Heart left ventricle (tissue), 16 donors: ENCODE measurements at regions not wholly inside any gene's neighbourhood (a gene's known extent, or its start where the extent isn't known, plus 50 kb on each side); places are given as distances from the start of the nearest gene placed in this dataset.

Experiments
- ATAC-seq, 4 donors: fragments of 200-7000 bp; cut with Tn5 transposase; one replicate each; pipeline ENCODE4 v1.9.1; 2020 to 2022; ENCODE audit warnings: moderate library complexity in 4 of 4, mild to moderate bottlenecking in 3 of 4, moderate number of reproducible peaks in 1 of 4
- DNase-seq, 5 donors: peaks; one replicate each; pipeline ENCODE4 v3.0.0-alpha.2; 2020
- H3K27ac ChIP-seq, 12 donors: fragments of 200-600 bp; sonication (generic) in 4 of 12; one replicate each; pipeline versions ENCODE4 v1.5.0 to v1.8.0; 2016 to 2022; ENCODE audit warnings: mild to moderate bottlenecking in 2 of 12
- H3K27me3 ChIP-seq, 9 donors: fragments of 200-600 bp; sonication (generic) in 2 of 9; one replicate each; pipeline versions ENCODE4 v1.5.1 to v1.8.0; 2016 to 2022; ENCODE audit warnings: mild to moderate bottlenecking in 3 of 9
- H3K36me3 ChIP-seq, 9 donors: fragments of 200-600 bp; sonication (generic) in 2 of 9; one replicate each; pipeline versions ENCODE4 v1.5.0 to v1.8.0; 2018 to 2022; ENCODE audit warnings: mild to moderate bottlenecking in 2 of 9
- H3K4me1 ChIP-seq, 12 donors: fragments of 200-600 bp; sonication (generic) in 4 of 12; one replicate each; pipeline versions ENCODE4 v1.5.0 to v1.8.0; 2016 to 2022; ENCODE audit warnings: mild to moderate bottlenecking in 3 of 12
- H3K4me3 ChIP-seq, 12 donors: fragments of 200-600 bp; sonication (generic) in 4 of 12; one replicate each; pipeline versions ENCODE4 v1.5.0 to v1.8.0; 2017 to 2022; ENCODE audit warnings: mild to moderate bottlenecking in 9 of 12, moderate library complexity in 4 of 12
- H3K9me3 ChIP-seq, 12 donors: fragments of 200-600 bp; sonication (generic) in 4 of 12; one replicate each; pipeline versions ENCODE4 v1.5.0 to v1.8.0; 2016 to 2022; ENCODE audit warnings: mild to moderate bottlenecking in 1 of 12
- POLR2A ChIP-seq, 2 donors: fragments of 450-650 bp; IDR thresholded peaks; one replicate each; pipeline ENCODE4 v1.6.1; 2017; ENCODE audit warnings: antibody characterized with exemption in 2 of 2, mild to moderate bottlenecking in 2 of 2, moderate library complexity in 2 of 2
- WGBS, 4 donors: extraction: QIAGEN DNeasy Blood & Tissue Kit in 2 of 4; methylation state at CpG; one replicate each; pipeline versions ENCODE4 v1.1.5 to v1.1.7; 2013 to 2018; 5-methylcytosine and 5-hydroxymethylcytosine counted together
- intact Hi-C, 10 donors: fragments of 100-400 bp; cut with DNase I; formaldehyde crosslinking; loops; one replicate each; pipeline versions ENCODE4 v1.11.1 to v1.14.2; 2022
- TF ChIP-seq, protein P1 (sequence below), 12 donors: fragments of 200-600 bp; sonication (generic) in 4 of 12; IDR thresholded peaks; one replicate each; pipeline versions ENCODE4 v1.5.0 to v1.8.0; 2018 to 2022; ENCODE audit warnings: antibody characterized with exemption in 12 of 12, mild to moderate bottlenecking in 5 of 12
- donor health status: ischemic (EF 13 %, LVEDD 7.1; RV severe dilation, severe dysfunction).
- donor health status: healthy with polysubstance abuse.
- donor health status: DM: no; HTN: yes; CAD: no.
- donor health status: DM: no; HTN: no; CAD: no.
- donor health status: ischemic (EF 25% LVEDD 6.9; RV normal size, moderate dysfunction).
- donor health status: ischemic (EF 25% LVEDD 5.7; RV mildly dilated, moderate dysfunction).
- donor health status: healthy.
- donor health status: DM: yes; HTN: yes; CAD: no.
- donor health status: ischemic (EF 35%, LVEDD 5.7; RV mildly dilated, moderate dysfunction).
- donor health status: nonischemic (EF 11% LVEDD 7.7; RV severe dilation, severe dysfunction).
- donor health status: DM: yes; HTN: yes; CAD: no.
- donor health status: PGD.
- donor health status: ischemic (EF 29% LVEDD 5.4; RV normal size, mild dysfunction).
- donor health status: nonischemic (EF 23%, LVEDD 6.1; RV moderate dilation, normal function).

DNA sequence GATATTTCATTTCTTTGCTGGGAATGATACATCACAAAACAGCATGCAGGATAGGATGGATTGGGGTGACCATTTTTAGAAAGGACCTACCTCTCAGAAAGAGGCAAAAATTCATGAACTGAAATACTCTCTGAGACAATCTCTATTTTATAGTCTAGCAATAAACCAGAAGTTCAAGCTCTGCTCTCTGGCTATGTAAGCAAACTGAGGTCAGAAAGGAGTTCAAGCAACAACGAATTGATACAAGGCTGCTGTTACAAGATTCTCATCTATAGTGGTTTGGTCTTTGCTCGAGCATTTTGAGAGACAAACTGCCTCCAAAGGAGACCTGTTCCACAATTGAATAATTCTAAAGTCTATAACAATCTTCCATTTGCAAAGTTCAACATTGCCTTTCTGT is 84.7 kb upstream of the GOLGA8J start:
- no peak overlapping the region for H3K27ac ChIP-seq
- ATAC-seq (no peak), DNase-seq (no peak)
- H3K4me3 ChIP-seq = no peak overlapping the region
- H3K36me3 ChIP-seq = no peaks in the 10 kb centered on the region
- H3K9me3 ChIP-seq = peaks cover 0 to 2% (median 0%) of the 10 kb centered on the region in 12 donors
- intact Hi-C loops = loop anchor here in 1 of 10 donors (5.0 kb wide), 1 partner anchor 41 kb away; no protein-coding TSS in a partner anchor
- H3K27me3 ChIP-seq = no peaks in the 10 kb centered on the region
- 72 to 97% (median 81%) methylated on average over 2 of the region's 2 CpGs for WGBS, 4 donors
- TF ChIP-seq POLR2A (IDR thresholded peaks at IDR 0.05) = no peak
- TF ChIP-seq, protein P1, sequence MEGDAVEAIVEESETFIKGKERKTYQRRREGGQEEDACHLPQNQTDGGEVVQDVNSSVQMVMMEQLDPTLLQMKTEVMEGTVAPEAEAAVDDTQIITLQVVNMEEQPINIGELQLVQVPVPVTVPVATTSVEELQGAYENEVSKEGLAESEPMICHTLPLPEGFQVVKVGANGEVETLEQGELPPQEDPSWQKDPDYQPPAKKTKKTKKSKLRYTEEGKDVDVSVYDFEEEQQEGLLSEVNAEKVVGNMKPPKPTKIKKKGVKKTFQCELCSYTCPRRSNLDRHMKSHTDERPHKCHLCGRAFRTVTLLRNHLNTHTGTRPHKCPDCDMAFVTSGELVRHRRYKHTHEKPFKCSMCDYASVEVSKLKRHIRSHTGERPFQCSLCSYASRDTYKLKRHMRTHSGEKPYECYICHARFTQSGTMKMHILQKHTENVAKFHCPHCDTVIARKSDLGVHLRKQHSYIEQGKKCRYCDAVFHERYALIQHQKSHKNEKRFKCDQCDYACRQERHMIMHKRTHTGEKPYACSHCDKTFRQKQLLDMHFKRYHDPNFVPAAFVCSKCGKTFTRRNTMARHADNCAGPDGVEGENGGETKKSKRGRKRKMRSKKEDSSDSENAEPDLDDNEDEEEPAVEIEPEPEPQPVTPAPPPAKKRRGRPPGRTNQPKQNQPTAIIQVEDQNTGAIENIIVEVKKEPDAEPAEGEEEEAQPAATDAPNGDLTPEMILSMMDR (IDR thresholded peaks at IDR 0.05) = no peak
- no peaks in the 10 kb centered on the region for H3K4me1 ChIP-seq

DNA sequence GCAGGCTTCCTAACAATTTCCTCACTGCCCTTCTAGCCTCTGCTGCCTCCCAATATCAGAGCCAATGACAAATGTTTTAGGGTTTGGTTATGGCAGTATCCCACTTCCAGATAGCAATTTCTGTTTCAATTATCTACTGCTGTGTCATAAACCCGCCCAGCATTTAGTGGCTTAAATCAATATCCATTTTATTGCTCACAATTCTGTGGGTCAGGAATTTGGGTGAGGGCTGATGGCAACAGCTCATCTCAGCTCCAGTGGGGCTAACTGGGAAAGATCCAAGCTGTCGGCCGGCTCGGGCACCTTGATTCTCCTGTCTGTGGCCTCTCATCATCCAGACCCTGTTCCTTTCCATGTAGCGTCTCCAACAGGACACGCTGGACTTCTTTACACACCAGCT is 85.3 kb upstream of the GOLGA8J start:
- DNase-seq = no peak
- Histone ChIP-seq H3K4me1 (no peaks in the 10 kb centered on the region), H3K9me3 (peaks cover 0 to 2% (median 0%) of the 10 kb centered on the region in 12 donors), H3K4me3 (no peak overlapping the region), H3K27ac (no peak overlapping the region), H3K36me3 (no peaks in the 10 kb centered on the region), H3K27me3 (no peaks in the 10 kb centered on the region)
- WGBS, 4 donors = 85 to 96% (median 88%) methylated on average over 6 of the region's 6 CpGs
- no peak for ATAC-seq
- intact Hi-C loops = loop anchor here in 1 of 10 donors (5.0 kb wide), 1 partner anchor 40 kb away; no protein-coding TSS in a partner anchor
- no peak for TF ChIP-seq POLR2A (IDR thresholded peaks at IDR 0.05)
- TF ChIP-seq, protein P1 (IDR thresholded peaks at IDR 0.05) = no peak

DNA sequence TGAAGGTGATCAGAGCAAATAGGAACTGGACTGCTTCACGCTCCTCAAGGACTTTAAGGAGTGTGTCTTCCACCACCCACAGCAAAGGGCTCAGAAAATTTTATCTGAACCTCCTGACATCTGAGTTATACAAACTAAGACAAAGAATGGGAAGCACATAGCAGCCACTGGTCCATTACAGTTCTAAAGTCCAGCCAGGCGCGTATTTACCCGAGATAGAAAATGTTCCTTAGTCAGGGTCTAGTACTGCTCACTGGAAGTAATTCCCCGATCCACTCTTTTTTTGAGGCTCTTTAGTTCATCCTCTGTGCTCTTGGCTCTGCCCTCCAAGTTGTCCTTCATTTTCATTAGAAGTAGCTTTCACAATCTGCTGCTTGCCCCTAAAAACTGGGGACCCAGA is 88.5 kb upstream of the GOLGA8J start:
- Histone ChIP-seq H3K27me3 (no peaks in the 10 kb centered on the region), H3K9me3 (no peaks in the 10 kb centered on the region), H3K4me1 (peaks cover 0 to 4% (median 0%) of the 10 kb centered on the region in 12 donors), H3K27ac (no peak overlapping the region), H3K4me3 (no peak overlapping the region), H3K36me3 (no peaks in the 10 kb centered on the region)
- intact Hi-C loops = no loop called here
- TF ChIP-seq, protein P1 (IDR thresholded peaks at IDR 0.05) = no peak
- no peak for TF ChIP-seq POLR2A (IDR thresholded peaks at IDR 0.05)
- ATAC-seq (no peak), DNase-seq (no peak)
- WGBS, 4 donors = 85 to 87% (median 87%) methylated on average over 5 of the region's 5 CpGs

GRCh38 chr15:29990954-29991353 is 91.8 kb upstream of the GOLGA8J start:
- intact Hi-C loops = no loop called here
- TF ChIP-seq POLR2A (IDR thresholded peaks at IDR 0.05) = no peak
- TF ChIP-seq, protein P1 (IDR thresholded peaks at IDR 0.05) = no peak
- H3K27ac ChIP-seq = no peak overlapping the region
- no peaks in the 10 kb centered on the region for H3K36me3 ChIP-seq
- H3K4me1 ChIP-seq = peaks cover 0 to 12% (median 4%) of the 10 kb centered on the region in 12 donors
- ATAC-seq = no peak
- WGBS, 4 donors = 85 to 87% (median 85%) methylated on average over 4 of the region's 4 CpGs
- H3K4me3 ChIP-seq = no peak overlapping the region
- peaks cover 0 to 7% (median 0%) of the 10 kb centered on the region in 12 donors for H3K9me3 ChIP-seq
- DNase-seq = no peak
- no peaks in the 10 kb centered on the region for H3K27me3 ChIP-seq
